Activated T-cell treated with anti-CD3 and anti-CD28 coated beads, Interleukin-2, amount 50 U/mL, for 72 hours (primary cell): ENCODE measurements at regions not wholly inside any gene's neighbourhood (a gene's known extent, or its start where the extent isn't known, plus 50 kb on each side); places are given as distances from the start of the nearest gene placed in this dataset.
"Not testable (repeated sequence)": the region's sequence is repeated elsewhere in the genome, so short reads cannot be mapped to it uniquely, and the experiment has no call there.

Experiments
- ATAC-seq, 2 donors: fragments of 150-1000 bp; cut with Tn5 transposase; replicated peaks in 1 of 2; 2 replicates each; pipeline ENCODE4 v1.10.0; 2021; ENCODE audit warnings: moderate library complexity in 2 of 2, mild to moderate bottlenecking in 1 of 2
- DNase-seq, 2 donors: peaks; one replicate each; pipeline ENCODE4 v3.0.0; 2021 to 2022; ENCODE audit warnings: mixed read lengths in 1 of 2
- H3K27ac Mint-ChIP-seq: one replicate; pipeline ENCODE4 v1.8.0; 2022; ENCODE audit warnings: mild to moderate bottlenecking, moderate library complexity, mixed read lengths
- H3K27me3 Mint-ChIP-seq: one replicate; pipeline ENCODE4 v1.8.0; 2022; ENCODE audit warnings: low read depth, mixed read lengths
- H3K36me3 Mint-ChIP-seq, 2 donors: one replicate each; pipeline ENCODE4 v1.8.0; 2022; ENCODE audit warnings: mixed read lengths in 2 of 2, mild to moderate bottlenecking in 1 of 2; ENCODE audit not compliant: insufficient read depth in 2 of 2
- H3K4me1 Mint-ChIP-seq: one replicate; pipeline ENCODE4 v1.8.0; 2022; ENCODE audit warnings: low read depth, mixed read lengths
- H3K4me3 Mint-ChIP-seq, 2 donors: one replicate each; pipeline ENCODE4 v1.8.0; 2022; ENCODE audit warnings: mild to moderate bottlenecking in 2 of 2, mixed read lengths in 2 of 2, moderate library complexity in 2 of 2
- H3K9me3 Mint-ChIP-seq, 2 donors: one replicate each; pipeline ENCODE4 v1.8.0; 2022; ENCODE audit warnings: mixed read lengths in 2 of 2

DNA sequence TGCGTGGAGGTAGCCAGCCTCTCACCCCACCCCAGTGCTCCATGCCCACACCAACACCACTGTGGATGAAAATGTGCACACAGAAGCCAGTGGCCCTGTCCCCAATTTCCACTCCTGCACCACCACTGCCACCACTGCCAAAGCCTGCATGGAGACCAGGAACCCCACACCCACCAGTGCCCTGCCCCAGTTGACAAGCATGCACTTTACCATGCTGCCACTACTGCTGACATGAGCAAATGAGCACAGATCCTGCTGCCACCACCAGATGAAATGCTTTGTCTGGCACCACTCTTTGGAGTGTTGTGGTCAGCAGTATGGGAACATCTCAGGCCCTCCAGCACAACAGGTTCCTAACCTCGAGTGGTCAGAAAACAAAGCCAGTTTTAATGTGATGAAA lies 104.1 kb downstream of the ATXN7L3B start:
- Mint-ChIP-seq H3K27me3 (no peaks in the 10 kb centered on the region), H3K4me3 (no peak overlapping the region), H3K4me1 (no peaks in the 10 kb centered on the region), H3K36me3 (no peaks in the 10 kb centered on the region), H3K9me3 (no peaks in the 10 kb centered on the region), H3K27ac (no peak overlapping the region)
- ATAC-seq (no peak), DNase-seq (no peak)

DNA sequence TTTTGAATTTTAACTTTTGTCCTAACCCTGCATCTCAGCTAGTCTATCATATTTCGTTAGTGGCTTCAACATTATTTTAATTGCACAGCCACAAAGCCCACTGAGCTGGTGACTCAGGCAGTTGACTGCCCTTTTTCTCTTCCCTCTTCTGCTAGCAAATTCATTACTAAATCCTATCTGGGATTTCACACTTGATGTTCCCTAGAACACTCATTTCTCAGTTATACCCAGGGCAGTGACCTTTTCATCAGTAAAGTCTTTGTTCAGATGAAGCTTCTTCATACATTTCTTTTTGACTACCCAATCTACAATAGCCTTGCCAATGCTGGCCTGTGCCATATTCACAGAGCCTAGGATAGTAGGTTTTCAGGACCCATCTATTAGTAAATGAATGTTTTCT lies 107.0 kb downstream of the ATXN7L3B start:
- no peak for DNase-seq
- no peak overlapping the region for H3K4me3 Mint-ChIP-seq
- H3K36me3 Mint-ChIP-seq = no peaks in the 10 kb centered on the region
- no peaks in the 10 kb centered on the region for H3K4me1 Mint-ChIP-seq
- ATAC-seq = no peak
- H3K27me3 Mint-ChIP-seq = no peaks in the 10 kb centered on the region
- H3K27ac Mint-ChIP-seq = no peak overlapping the region
- H3K9me3 Mint-ChIP-seq = no peaks in the 10 kb centered on the region

DNA sequence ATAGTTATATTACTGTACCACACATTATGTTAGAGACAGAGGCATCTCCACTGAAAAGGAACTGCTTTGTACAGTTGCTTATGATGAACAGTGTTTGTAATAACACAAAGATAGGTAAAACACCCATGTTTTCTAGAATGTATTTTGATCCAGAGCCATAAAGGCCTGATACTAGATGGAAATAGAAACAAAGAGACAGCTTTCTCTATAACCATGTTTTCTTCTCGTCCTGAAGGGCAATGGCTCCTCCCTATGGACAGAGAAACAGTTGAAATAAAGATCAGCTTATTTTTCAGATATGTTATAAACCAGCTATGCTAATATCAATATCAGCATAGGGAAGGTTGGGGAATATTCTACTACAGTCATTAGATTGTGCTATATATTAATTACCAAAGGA lies 109.2 kb downstream of the ATXN7L3B start:
- no peaks in the 10 kb centered on the region for H3K27me3 Mint-ChIP-seq
- H3K4me1 Mint-ChIP-seq = no peaks in the 10 kb centered on the region
- no peak overlapping the region for H3K4me3 Mint-ChIP-seq
- no peaks in the 10 kb centered on the region for H3K9me3 Mint-ChIP-seq
- H3K27ac Mint-ChIP-seq = no peak overlapping the region
- DNase-seq (no peak), ATAC-seq (no peak)
- no peaks in the 10 kb centered on the region for H3K36me3 Mint-ChIP-seq

DNA sequence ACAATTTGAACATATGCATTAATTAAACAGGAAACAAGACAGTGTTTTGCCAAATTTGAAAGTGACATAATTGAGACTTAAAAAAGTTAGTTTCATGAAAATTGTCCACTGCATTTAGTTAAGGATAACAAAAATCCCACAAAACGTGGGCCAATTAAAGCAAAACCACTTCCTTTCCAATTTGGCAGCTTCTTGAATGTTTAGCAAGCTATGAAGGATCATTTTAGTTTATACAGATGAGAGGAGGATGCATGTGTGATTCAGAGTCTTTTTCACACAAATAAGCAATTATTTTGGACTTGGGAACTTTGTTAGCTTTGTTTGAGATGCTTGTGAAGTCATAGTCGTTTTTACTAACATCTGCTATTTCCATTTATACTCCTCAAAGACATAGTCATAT lies 109.6 kb downstream of the ATXN7L3B start:
- Mint-ChIP-seq H3K4me1 (no peaks in the 10 kb centered on the region), H3K36me3 (no peaks in the 10 kb centered on the region), H3K27ac (no peak overlapping the region), H3K4me3 (no peak overlapping the region), H3K9me3 (no peaks in the 10 kb centered on the region), H3K27me3 (no peaks in the 10 kb centered on the region)
- ATAC-seq (no peak), DNase-seq (no peak)

- Mint-ChIP-seq H3K4me3 (no peak overlapping the region), H3K27ac (no peak overlapping the region), H3K27me3 (no peaks in the 10 kb centered on the region), H3K4me1 (no peaks in the 10 kb centered on the region), H3K36me3 (peaks cover 0 to 2% of the 10 kb centered on the region in 2 donors), H3K9me3 (peaks cover 2% of the 10 kb centered on the region in 2 donors)
- ATAC-seq = no peak
- DNase-seq = no peak
Observed at GRCh38 chr12:74656251-74656650, 118.6 kb downstream of the ATXN7L3B start.

DNA sequence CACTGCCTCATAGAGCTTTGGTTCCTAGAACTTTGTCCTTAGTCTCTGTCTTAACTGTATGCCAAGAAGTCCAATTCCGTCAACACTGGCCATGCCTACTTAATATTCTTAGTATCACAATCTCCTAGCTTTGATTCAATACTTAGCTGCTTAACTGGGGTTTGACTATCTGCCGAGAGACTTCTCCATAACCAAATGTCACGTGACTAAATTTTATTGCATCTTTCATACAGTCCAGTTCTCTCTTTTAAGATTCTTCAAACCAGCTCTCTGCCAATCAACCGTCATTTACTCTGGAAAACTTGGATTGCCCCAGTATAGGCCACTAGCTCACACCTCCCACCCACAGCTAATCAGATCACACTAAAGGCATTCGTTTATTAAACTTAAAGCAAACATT lies 122.8 kb downstream of the ATXN7L3B start:
- H3K4me3 Mint-ChIP-seq = no peak overlapping the region
- ATAC-seq (no peak), DNase-seq (no peak)
- H3K36me3 Mint-ChIP-seq = no peaks in the 10 kb centered on the region
- H3K4me1 Mint-ChIP-seq = no peaks in the 10 kb centered on the region
- H3K9me3 Mint-ChIP-seq = no peaks in the 10 kb centered on the region
- no peak overlapping the region for H3K27ac Mint-ChIP-seq
- H3K27me3 Mint-ChIP-seq = no peaks in the 10 kb centered on the region

DNA sequence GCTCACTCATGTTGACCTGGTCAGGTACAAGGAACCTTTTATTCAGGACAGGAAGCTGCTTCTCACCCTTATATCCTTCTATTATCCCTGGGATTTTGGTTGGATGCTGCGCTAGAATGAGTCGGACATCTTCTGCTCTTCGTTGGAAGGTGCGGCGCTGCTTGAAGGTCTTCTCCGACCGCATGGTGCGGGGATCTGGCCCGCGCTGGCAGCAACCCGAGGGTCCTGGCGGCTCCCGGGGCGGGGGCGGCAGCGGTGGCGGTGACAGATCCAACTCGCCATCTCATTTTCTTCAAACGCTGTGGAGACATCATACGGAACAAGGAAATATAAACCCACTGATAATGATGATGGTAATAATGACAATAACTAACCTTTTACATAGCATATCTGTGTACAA lies 126.3 kb downstream of the ATXN7L3B start:
- no peak for ATAC-seq
- no peaks in the 10 kb centered on the region for H3K4me1 Mint-ChIP-seq
- no peak overlapping the region for H3K4me3 Mint-ChIP-seq
- H3K27ac Mint-ChIP-seq = no peak overlapping the region
- no peak for DNase-seq
- H3K36me3 Mint-ChIP-seq = no peaks in the 10 kb centered on the region
- H3K9me3 Mint-ChIP-seq = no peaks in the 10 kb centered on the region
- H3K27me3 Mint-ChIP-seq = no peaks in the 10 kb centered on the region

DNA sequence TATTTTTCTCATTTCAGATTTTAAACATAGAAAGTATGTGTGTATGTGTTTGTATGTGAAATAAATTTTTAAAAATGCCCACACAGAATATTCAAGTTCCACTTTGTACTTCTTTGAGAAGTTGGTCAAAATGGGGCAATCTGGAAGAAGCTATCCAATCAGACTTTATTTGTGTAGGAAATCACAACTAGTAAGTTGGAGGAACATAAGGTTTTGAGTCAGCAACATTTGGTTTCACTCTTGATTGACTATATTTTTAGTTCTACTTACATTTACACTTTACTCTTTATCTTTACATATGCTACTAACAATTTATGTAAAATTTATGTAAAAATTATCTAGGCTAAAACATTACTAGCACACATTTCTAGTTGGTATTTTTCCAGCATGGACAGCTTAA lies 128.1 kb downstream of the ATXN7L3B start:
- ATAC-seq = no peak
- no peaks in the 10 kb centered on the region for H3K4me1 Mint-ChIP-seq
- DNase-seq = no peak
- H3K9me3 Mint-ChIP-seq = no peaks in the 10 kb centered on the region
- H3K36me3 Mint-ChIP-seq = no peaks in the 10 kb centered on the region
- H3K27me3 Mint-ChIP-seq = no peaks in the 10 kb centered on the region
- no peak overlapping the region for H3K27ac Mint-ChIP-seq
- no peak overlapping the region for H3K4me3 Mint-ChIP-seq

DNA sequence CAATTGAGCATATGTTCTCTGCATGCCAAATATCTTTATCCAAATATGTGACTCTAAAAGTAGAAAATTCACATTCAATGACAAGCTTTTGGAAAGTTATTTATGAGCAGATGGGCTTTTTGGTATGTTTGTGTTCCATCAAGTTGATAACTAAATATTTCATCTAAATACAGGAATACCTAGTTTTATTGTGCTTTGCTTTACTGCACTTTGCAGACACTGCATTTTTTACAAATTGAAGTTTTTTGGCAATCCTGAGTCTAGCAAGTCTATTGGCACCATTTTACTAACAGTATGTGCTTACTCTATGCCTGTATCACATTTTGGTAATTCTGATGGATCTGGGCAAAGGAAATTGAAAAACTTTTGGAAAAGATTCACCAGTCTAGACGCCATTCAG lies 133.8 kb downstream of the ATXN7L3B start:
- Mint-ChIP-seq H3K36me3 (no peaks in the 10 kb centered on the region), H3K4me1 (no peaks in the 10 kb centered on the region), H3K9me3 (no peaks in the 10 kb centered on the region), H3K27me3 (peaks cover 5% of the 10 kb centered on the region), H3K4me3 (no peak overlapping the region), H3K27ac (no peak overlapping the region)
- ATAC-seq (no peak), DNase-seq (no peak)

- not testable (repeated sequence) for H3K27me3 Mint-ChIP-seq, ATAC-seq, H3K4me1 Mint-ChIP-seq, H3K9me3 Mint-ChIP-seq, DNase-seq, H3K4me3 Mint-ChIP-seq, H3K36me3 Mint-ChIP-seq, H3K27ac Mint-ChIP-seq
Observed at GRCh38 chr12:74676955-74677354, 139.3 kb downstream of the ATXN7L3B start.

DNA sequence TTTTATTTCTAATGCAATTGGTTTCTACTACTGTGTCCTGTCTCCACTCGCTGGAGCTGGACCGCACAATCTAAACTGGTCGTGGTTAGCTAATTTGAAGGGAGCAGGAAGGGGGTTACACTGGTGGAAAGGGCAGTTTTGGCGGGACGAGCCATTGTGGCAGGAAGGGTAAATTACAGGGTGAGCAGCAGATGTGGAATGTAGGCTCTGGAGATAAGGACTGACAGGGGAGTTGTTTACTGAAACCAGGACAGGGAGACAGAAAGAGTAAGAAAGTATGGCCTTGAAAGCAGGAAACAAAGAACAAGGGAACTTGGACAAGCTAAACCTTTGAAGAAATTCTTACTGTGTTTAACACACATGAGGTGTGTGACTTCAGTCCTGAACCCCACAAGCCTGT lies 147.8 kb downstream of the ATXN7L3B start:
- Mint-ChIP-seq H3K27ac (no peak overlapping the region), H3K4me1 (no peaks in the 10 kb centered on the region), H3K9me3 (peaks cover 0 to 4% of the 10 kb centered on the region in 2 donors), H3K36me3 (no peaks in the 10 kb centered on the region), H3K27me3 (peaks cover 5% of the 10 kb centered on the region), H3K4me3 (no peak overlapping the region)
- no peak for DNase-seq
- ATAC-seq = no peak

- Mint-ChIP-seq H3K36me3 (no peaks in the 10 kb centered on the region), H3K4me3 (no peak overlapping the region), H3K4me1 (no peaks in the 10 kb centered on the region), H3K9me3 (peaks cover 0 to 4% of the 10 kb centered on the region in 2 donors), H3K27ac (no peak overlapping the region), H3K27me3 (peaks cover 5% of the 10 kb centered on the region)
- ATAC-seq (no peak), DNase-seq (no peak)
Observed at GRCh38 chr12:74689071-74689655, 151.5 kb downstream of the ATXN7L3B start.

DNA sequence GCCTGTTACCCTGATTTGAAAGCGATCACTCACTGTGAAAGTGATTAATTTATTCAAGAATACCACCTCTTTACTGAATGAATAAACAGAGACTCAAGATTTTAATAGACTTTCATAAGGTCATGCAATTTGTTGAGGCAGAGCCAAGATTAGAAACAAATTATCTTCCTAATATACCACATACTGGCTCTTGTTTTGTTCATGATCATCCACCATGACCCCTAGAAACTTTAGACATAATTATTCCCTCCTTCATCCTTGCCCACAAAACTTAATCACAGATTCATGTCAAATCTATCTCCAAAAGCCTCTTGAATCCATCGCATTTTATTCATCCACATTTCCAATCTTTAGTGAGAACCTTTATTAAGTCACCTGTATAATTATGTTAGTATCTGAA lies 152.3 kb downstream of the ATXN7L3B start:
- peaks cover 5% of the 10 kb centered on the region for H3K27me3 Mint-ChIP-seq
- H3K9me3 Mint-ChIP-seq = peaks cover 0 to 4% of the 10 kb centered on the region in 2 donors
- no peak overlapping the region for H3K27ac Mint-ChIP-seq
- H3K36me3 Mint-ChIP-seq = no peaks in the 10 kb centered on the region
- H3K4me3 Mint-ChIP-seq = no peak overlapping the region
- H3K4me1 Mint-ChIP-seq = no peaks in the 10 kb centered on the region
- ATAC-seq (no peak), DNase-seq (no peak)

- Mint-ChIP-seq H3K27ac (no peak overlapping the region), H3K9me3 (no peaks in the 10 kb centered on the region), H3K36me3 (no peaks in the 10 kb centered on the region), H3K4me1 (no peaks in the 10 kb centered on the region), H3K27me3 (no peaks in the 10 kb centered on the region), H3K4me3 (no peak overlapping the region)
- ATAC-seq (no peak), DNase-seq (no peak)
Observed at GRCh38 chr12:74719447-74719846, 181.8 kb downstream of the ATXN7L3B start.
